GM23338 (cell line): ENCODE measurements at regions not wholly inside any gene's neighbourhood (a gene's known extent, or its start where the extent isn't known, plus 50 kb on each side); places are given as distances from the start of the nearest gene placed in this dataset.

Source experiments
- CREB1 ChIP-seq: fragments of 250-450 bp; sonication (Bioruptor Pico); IDR thresholded peaks from 2 replicates; pipeline ENCODE4 v1.5.0; 2020; ENCODE audit warnings: low read depth, mild to moderate bottlenecking, moderate library complexity
- CTCF ChIP-seq, 2 experiments: fragments of 200-600 bp in 1 of 2; sonication (generic) in 1 of 2; conservative IDR thresholded peaks; 2 replicates each; pipeline versions ENCODE4 v1.5.1 to v1.6.1; 2016 to 2017; ENCODE audit warnings: antibody characterized with exemption in 2 of 2, low read depth in 2 of 2, mild to moderate bottlenecking in 2 of 2, moderate library complexity in 1 of 2
- EZH2 ChIP-seq: fragments of 200-600 bp; sonication (generic); IDR thresholded peaks from one replicate; pipeline ENCODE4 v1.8.0; 2017; ENCODE audit warnings: antibody characterized with exemption, mild to moderate bottlenecking, low read depth; ENCODE audit not compliant: unreplicated experiment
- JUNB ChIP-seq: IDR thresholded peaks from one replicate; pipeline ENCODE4 v1.6.1; 2016; ENCODE audit warnings: antibody characterized with exemption; ENCODE audit not compliant: unreplicated experiment
- POLR2AphosphoS5 ChIP-seq: IDR thresholded peaks from 2 replicates; pipeline ENCODE4 v1.6.1; 2016; ENCODE audit warnings: antibody characterized with exemption, low read depth
- REST ChIP-seq: IDR thresholded peaks from one replicate; pipeline ENCODE4 v1.6.1; 2018; ENCODE audit warnings: antibody characterized with exemption; ENCODE audit not compliant: unreplicated experiment

- TF ChIP-seq POLR2AphosphoS5 (no peak), EZH2 (no peak), CTCF (conservative IDR thresholded peaks at IDR 0.05; ENCODE audit: low read depth in 2 of 2) (no peak), CREB1 (no peak), REST (no peak), JUNB (no peak)
Observed at GRCh38 chr2:36277881-36278523, 77.6 kb upstream of the CRIM1 start.
